ENCODE measurements at regions not wholly inside any gene's neighbourhood (a gene's known extent, or its start where the extent isn't known, plus 50 kb on each side); places are given as distances from the start of the nearest gene placed in this dataset.

- no peak for TF ChIP-seq CTCF (IDR thresholded peaks at IDR 0.05; ENCODE audit: low read depth, low read length, poor library complexity, severe bottlenecking)
- TF ChIP-seq EZH2phosphoT487 (IDR thresholded peaks at IDR 0.05; ENCODE audit: borderline replicate concordance, low read length), result no peak
Observed at GRCh38 chr19:20367811-20368294, 197.7 kb downstream of the ZNF737 start.
